ENCODE measurements at regions not wholly inside any gene's neighbourhood (a gene's known extent, or its start where the extent isn't known, plus 50 kb on each side); places are given as distances from the start of the nearest gene placed in this dataset.
A peak's percentile ranks its signal among the peaks of the same experiment; 100 is the strongest.

- WGBS, 2 experiments (ENCODE audit: insufficient coverage in 1 of 2, insufficient read length in 1 of 2): 58 to 60% methylated on average over 4 to 5 of the region's 6 CpGs
- H3K27ac Mint-ChIP-seq: peak overlapping the region; percentile 24
- H3K4me3 Mint-ChIP-seq: peak overlapping the region; percentile 25
- Histone ChIP-seq H3K9ac (ENCODE audit: extremely low read depth, low read length, poor library complexity, severe bottlenecking) (no peak overlapping the region), H3K27me3 (ENCODE audit: control insufficient read depth, insufficient read depth, low read length, poor library complexity, severe bottlenecking) (no peaks in the 10 kb centered on the region), H3K4me3 (ENCODE audit: low read length) (no peak overlapping the region), H3K4me1 (ENCODE audit: control insufficient read depth, insufficient read depth, low read length) (peaks cover 20% of the 10 kb centered on the region), H3K36me3 (ENCODE audit: control insufficient read depth, insufficient read depth, low read length) (no peaks in the 10 kb centered on the region), H3K9me3 (ENCODE audit: control insufficient read depth, low read length) (peaks cover 6% of the 10 kb centered on the region), H3K27ac (ENCODE audit: low read depth, low read length) (no peak overlapping the region)
- TF ChIP-seq CTCF (conservative IDR thresholded peaks at IDR 0.05): no peak
- H3K36me3 Mint-ChIP-seq (ENCODE audit: low read depth): no peaks in the 10 kb centered on the region
- H3K4me1 Mint-ChIP-seq: peaks cover 38% of the 10 kb centered on the region
- no peaks in the 10 kb centered on the region for H3K27me3 Mint-ChIP-seq (ENCODE audit: insufficient read depth)
- H3K9me3 Mint-ChIP-seq: peaks cover 3% of the 10 kb centered on the region
- peak; percentile 72 for DNase-seq
These were observed 408.7 kb upstream of the KCNH7 start for GRCh38 chr2:163247156-163247846.

DNA sequence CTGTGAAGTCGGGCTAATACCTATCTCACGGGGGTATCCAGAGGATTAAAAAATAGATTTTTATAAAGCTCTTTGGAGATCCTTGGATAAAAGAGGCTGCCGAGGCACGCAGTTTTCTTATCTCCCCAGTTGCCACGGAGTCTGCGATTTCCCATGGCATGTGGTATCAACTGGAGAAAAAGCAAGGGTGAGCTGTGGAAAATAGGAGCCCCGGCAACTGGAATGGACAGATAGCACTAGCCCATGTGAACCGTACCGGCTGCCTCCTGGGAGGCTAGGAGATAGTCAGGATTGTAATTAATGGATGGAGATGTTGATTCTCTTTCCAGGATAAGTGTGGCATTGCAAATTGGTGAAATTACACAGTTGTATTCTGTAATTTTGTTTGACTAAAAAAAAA is 407.6 kb upstream of the KCNH7 start:
- 75 to 86% methylated on average over 6 to 9 of the region's 9 CpGs for WGBS, 2 experiments (ENCODE audit: insufficient coverage in 1 of 2, insufficient read length in 1 of 2)
- Mint-ChIP-seq H3K4me1 (peaks cover 38% of the 10 kb centered on the region), H3K9me3 (peaks cover 3% of the 10 kb centered on the region), H3K27ac (peak overlapping the region; percentile 58), H3K4me3 (no peak overlapping the region), H3K27me3 (ENCODE audit: insufficient read depth) (no peaks in the 10 kb centered on the region), H3K36me3 (ENCODE audit: low read depth) (no peaks in the 10 kb centered on the region)
- Histone ChIP-seq H3K27ac (ENCODE audit: low read depth, low read length) (no peak overlapping the region), H3K4me3 (ENCODE audit: low read length) (no peak overlapping the region), H3K9me3 (ENCODE audit: control insufficient read depth, low read length) (peaks cover 6% of the 10 kb centered on the region), H3K27me3 (ENCODE audit: control insufficient read depth, insufficient read depth, low read length, poor library complexity, severe bottlenecking) (no peaks in the 10 kb centered on the region), H3K9ac (ENCODE audit: extremely low read depth, low read length, poor library complexity, severe bottlenecking) (no peak overlapping the region), H3K36me3 (ENCODE audit: control insufficient read depth, insufficient read depth, low read length) (no peaks in the 10 kb centered on the region), H3K4me1 (ENCODE audit: control insufficient read depth, insufficient read depth, low read length) (peaks cover 20% of the 10 kb centered on the region)
- peak; percentile 51 for DNase-seq
- no peak for TF ChIP-seq CTCF (conservative IDR thresholded peaks at IDR 0.05)

- Histone ChIP-seq H3K27ac (ENCODE audit: low read depth, low read length) (no peak overlapping the region), H3K36me3 (ENCODE audit: control insufficient read depth, insufficient read depth, low read length) (no peaks in the 10 kb centered on the region), H3K27me3 (ENCODE audit: control insufficient read depth, insufficient read depth, low read length, poor library complexity, severe bottlenecking) (no peaks in the 10 kb centered on the region), H3K9ac (ENCODE audit: extremely low read depth, low read length, poor library complexity, severe bottlenecking) (no peak overlapping the region), H3K4me3 (ENCODE audit: low read length) (no peak overlapping the region), H3K4me1 (ENCODE audit: control insufficient read depth, insufficient read depth, low read length) (no peaks in the 10 kb centered on the region), H3K9me3 (ENCODE audit: control insufficient read depth, low read length) (peaks cover 10% of the 10 kb centered on the region)
- H3K36me3 Mint-ChIP-seq (ENCODE audit: low read depth): no peaks in the 10 kb centered on the region
- H3K9me3 Mint-ChIP-seq: peaks cover 12% of the 10 kb centered on the region
- H3K27me3 Mint-ChIP-seq (ENCODE audit: insufficient read depth): no peaks in the 10 kb centered on the region
- no peak overlapping the region for H3K4me3 Mint-ChIP-seq
- H3K4me1 Mint-ChIP-seq: peaks cover 3% of the 10 kb centered on the region
- DNase-seq: no peak
- TF ChIP-seq CTCF (conservative IDR thresholded peaks at IDR 0.05): no peak
- no peak overlapping the region for H3K27ac Mint-ChIP-seq
These were observed 398.0 kb upstream of the KCNH7 start for GRCh38 chr2:163236553-163236952.

Measured in endodermal cell (in vitro differentiated cells).